Activated naive CD8-positive, alpha-beta T cell treated with anti-CD3 and anti-CD28 coated beads, Interleukin-2, amount 10 ng/mL, durations not matched to agents 7 days and 5 days (primary cell): ENCODE measurements at regions not wholly inside any gene's neighbourhood (a gene's known extent, or its start where the extent isn't known, plus 50 kb on each side); places are given as distances from the start of the nearest gene placed in this dataset.
"Not testable (repeated sequence)": the region's sequence is repeated elsewhere in the genome, so short reads cannot be mapped to it uniquely, and the experiment has no call there.

ENCODE experiments used
- ATAC-seq: fragments of 150-1000 bp; cut with Tn5 transposase; one replicate; pipeline ENCODE4 v1.10.0; 2021; ENCODE audit warnings: low read depth, moderate library complexity
- POLR2A ChIA-PET: fragments of 350-600 bp; sonication (Branson Sonifier 250); formaldehyde crosslinking; loops from one replicate; lab custom pipeline; 2021; ENCODE audit warnings: antibody characterized with exemption; lab: Charles Lee
- DNase-seq: peaks from one replicate; pipeline ENCODE4 v3.0.0; 2021
- H3K27ac Mint-ChIP-seq: one replicate; pipeline ENCODE4 v1.8.0; 2022; ENCODE audit warnings: mild to moderate bottlenecking, mixed read lengths
- H3K27me3 Mint-ChIP-seq: one replicate; pipeline ENCODE4 v1.8.0; 2022; ENCODE audit warnings: mild to moderate bottlenecking, moderate library complexity, mixed read lengths
- H3K36me3 Mint-ChIP-seq: one replicate; pipeline ENCODE4 v1.8.0; 2021; ENCODE audit warnings: mild to moderate bottlenecking, mixed read lengths
- H3K4me1 Mint-ChIP-seq: one replicate; pipeline ENCODE4 v1.8.0; 2021; ENCODE audit warnings: mixed read lengths
- H3K4me3 Mint-ChIP-seq: one replicate; pipeline ENCODE4 v1.8.0; 2022; ENCODE audit warnings: mild to moderate bottlenecking, moderate library complexity, mixed read lengths
- H3K9me3 Mint-ChIP-seq: one replicate; pipeline ENCODE4 v1.8.0; 2021; ENCODE audit warnings: mixed read lengths

- Mint-ChIP-seq H3K27me3 (no peaks in the 10 kb centered on the region), H3K36me3 (no peaks in the 10 kb centered on the region), H3K9me3 (no peaks in the 10 kb centered on the region), H3K4me3 (no peak overlapping the region), H3K27ac (no peak overlapping the region), H3K4me1 (no peaks in the 10 kb centered on the region)
- ATAC-seq (no peak), DNase-seq (no peak)
- POLR2A ChIA-PET, result no interaction called here
Measured at GRCh38 chrY:7718626-7719025, 807.1 kb upstream of the AMELY start.

- Mint-ChIP-seq H3K4me3 (no peak overlapping the region), H3K27ac (no peak overlapping the region), H3K9me3 (no peaks in the 10 kb centered on the region), H3K27me3 (no peaks in the 10 kb centered on the region), H3K4me1 (no peaks in the 10 kb centered on the region), H3K36me3 (no peaks in the 10 kb centered on the region)
- ATAC-seq (no peak), DNase-seq (no peak)
- POLR2A ChIA-PET, result no interaction called here
Measured at GRCh38 chrY:7718126-7718525, 806.6 kb upstream of the AMELY start.

GRCh38 chrY:7714426-7714825 lies 802.9 kb upstream of the AMELY start:
- no peak for DNase-seq
- no peaks in the 10 kb centered on the region for H3K9me3 Mint-ChIP-seq
- H3K4me1 Mint-ChIP-seq, result no peaks in the 10 kb centered on the region
- no peaks in the 10 kb centered on the region for H3K27me3 Mint-ChIP-seq
- POLR2A ChIA-PET, result no interaction called here
- no peak overlapping the region for H3K27ac Mint-ChIP-seq
- H3K4me3 Mint-ChIP-seq, result no peak overlapping the region
- no peaks in the 10 kb centered on the region for H3K36me3 Mint-ChIP-seq
- ATAC-seq, result no peak

- H3K27me3 Mint-ChIP-seq, H3K9me3 Mint-ChIP-seq, ATAC-seq, H3K4me1 Mint-ChIP-seq, H3K4me3 Mint-ChIP-seq, H3K36me3 Mint-ChIP-seq, POLR2A ChIA-PET, DNase-seq, H3K27ac Mint-ChIP-seq: not testable (repeated sequence)
Measured at GRCh38 chrY:7713738-7714137, 802.2 kb upstream of the AMELY start.

GRCh38 chrY:7712289-7712688 lies 800.7 kb upstream of the AMELY start:
- POLR2A ChIA-PET, result no interaction called here
- no peak for ATAC-seq
- Mint-ChIP-seq H3K4me3 (no peak overlapping the region), H3K9me3 (no peaks in the 10 kb centered on the region), H3K27ac (no peak overlapping the region), H3K4me1 (no peaks in the 10 kb centered on the region), H3K27me3 (peaks cover 2% of the 10 kb centered on the region), H3K36me3 (no peaks in the 10 kb centered on the region)
- DNase-seq, result no peak

- Mint-ChIP-seq H3K4me1 (no peaks in the 10 kb centered on the region), H3K27me3 (peaks cover 2% of the 10 kb centered on the region), H3K9me3 (no peaks in the 10 kb centered on the region), H3K4me3 (no peak overlapping the region), H3K36me3 (no peaks in the 10 kb centered on the region), H3K27ac (no peak overlapping the region)
- ATAC-seq (no peak), DNase-seq (no peak)
- POLR2A ChIA-PET, result no interaction called here
Measured at GRCh38 chrY:7703578-7704140, 792.1 kb upstream of the AMELY start.

- Mint-ChIP-seq H3K36me3 (no peaks in the 10 kb centered on the region), H3K27ac (no peak overlapping the region), H3K9me3 (no peaks in the 10 kb centered on the region), H3K4me3 (no peak overlapping the region), H3K27me3 (no peaks in the 10 kb centered on the region), H3K4me1 (no peaks in the 10 kb centered on the region)
- DNase-seq (no peak), ATAC-seq (no peak)
- POLR2A ChIA-PET, result no interaction called here
Measured at GRCh38 chrY:7702481-7702880, 790.9 kb upstream of the AMELY start.

DNA sequence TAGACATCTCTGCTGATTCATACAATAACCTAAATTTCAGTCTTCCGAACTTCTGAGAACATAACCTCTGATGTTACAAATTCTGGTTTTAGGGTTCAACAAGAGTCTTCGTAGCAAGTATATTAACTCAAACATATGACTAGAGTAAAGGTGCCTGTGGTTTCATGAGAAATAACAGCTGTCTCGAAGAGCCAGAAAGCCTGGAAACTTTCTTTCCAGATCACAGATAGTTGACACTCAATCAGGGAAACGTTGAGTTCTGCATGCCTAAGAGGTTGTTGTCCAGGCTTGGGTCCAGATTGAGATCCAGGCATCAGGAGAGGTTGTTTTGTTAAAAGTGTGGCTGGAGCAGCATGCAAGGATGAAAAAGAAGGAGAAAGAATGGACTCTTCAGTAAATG lies 790.1 kb upstream of the AMELY start:
- H3K36me3 Mint-ChIP-seq, result no peaks in the 10 kb centered on the region
- no peak overlapping the region for H3K4me3 Mint-ChIP-seq
- H3K27me3 Mint-ChIP-seq, result no peaks in the 10 kb centered on the region
- ATAC-seq (no peak), DNase-seq (no peak)
- H3K4me1 Mint-ChIP-seq, result no peaks in the 10 kb centered on the region
- POLR2A ChIA-PET, result no interaction called here
- H3K27ac Mint-ChIP-seq, result no peak overlapping the region
- no peaks in the 10 kb centered on the region for H3K9me3 Mint-ChIP-seq

GRCh38 chrY:7697506-7697905 lies 786.0 kb upstream of the AMELY start:
- Mint-ChIP-seq H3K4me1 (no peaks in the 10 kb centered on the region), H3K27ac (no peak overlapping the region), H3K9me3 (no peaks in the 10 kb centered on the region), H3K4me3 (no peak overlapping the region), H3K36me3 (no peaks in the 10 kb centered on the region), H3K27me3 (no peaks in the 10 kb centered on the region)
- POLR2A ChIA-PET, result no interaction called here
- DNase-seq (no peak), ATAC-seq (no peak)

- Mint-ChIP-seq H3K4me1 (no peaks in the 10 kb centered on the region), H3K9me3 (no peaks in the 10 kb centered on the region), H3K27ac (no peak overlapping the region), H3K27me3 (no peaks in the 10 kb centered on the region), H3K36me3 (no peaks in the 10 kb centered on the region), H3K4me3 (no peak overlapping the region)
- ATAC-seq, result no peak
- POLR2A ChIA-PET, result no interaction called here
- no peak for DNase-seq
Measured at GRCh38 chrY:7692701-7693100, 781.1 kb upstream of the AMELY start.

DNA sequence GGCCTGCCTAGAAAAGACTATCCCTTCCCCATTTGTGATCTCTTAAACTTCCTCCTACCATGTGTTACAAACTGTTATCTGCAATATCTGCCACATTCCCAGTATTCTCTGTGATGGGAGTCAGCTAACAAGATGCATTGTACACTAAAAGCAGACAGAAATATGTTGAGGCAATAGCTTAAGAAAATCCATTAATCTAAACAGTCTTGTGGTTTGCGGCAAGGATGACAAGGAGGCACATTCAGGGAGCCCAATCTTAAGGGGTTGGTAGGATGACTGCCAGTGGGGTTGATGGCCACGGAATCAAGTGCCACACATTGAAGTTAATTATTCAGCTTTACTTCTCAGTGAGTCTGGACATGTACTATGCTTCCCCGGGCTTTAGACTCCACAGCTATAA lies 775.5 kb upstream of the AMELY start:
- DNase-seq (no peak), ATAC-seq (no peak)
- no peaks in the 10 kb centered on the region for H3K36me3 Mint-ChIP-seq
- no peaks in the 10 kb centered on the region for H3K4me1 Mint-ChIP-seq
- POLR2A ChIA-PET, result no interaction called here
- H3K27me3 Mint-ChIP-seq, result peaks cover 2% of the 10 kb centered on the region
- H3K27ac Mint-ChIP-seq, result no peak overlapping the region
- no peak overlapping the region for H3K4me3 Mint-ChIP-seq
- no peaks in the 10 kb centered on the region for H3K9me3 Mint-ChIP-seq

DNA sequence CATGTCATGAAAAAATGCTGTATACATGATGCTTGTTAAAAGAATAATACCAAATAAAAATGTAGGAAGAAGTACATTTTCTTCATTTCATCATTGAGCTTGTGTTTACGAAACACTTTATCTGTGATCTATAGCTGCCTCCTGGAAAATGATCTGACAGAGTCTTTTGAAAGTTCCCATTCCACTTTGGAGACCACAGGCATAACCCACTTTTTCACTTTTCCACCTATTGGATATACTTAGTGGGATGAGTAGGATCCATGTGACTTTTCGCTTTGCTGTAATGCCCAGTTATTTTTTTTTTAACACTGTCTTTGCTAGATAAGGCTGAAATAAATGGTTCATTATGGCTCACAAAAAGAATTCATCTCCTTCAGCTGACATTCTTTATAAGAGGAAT lies 773.0 kb upstream of the AMELY start:
- POLR2A ChIA-PET, result no interaction called here
- ATAC-seq (no peak), DNase-seq (no peak)
- Mint-ChIP-seq H3K9me3 (no peaks in the 10 kb centered on the region), H3K27me3 (peaks cover 2% of the 10 kb centered on the region), H3K4me1 (no peaks in the 10 kb centered on the region), H3K4me3 (no peak overlapping the region), H3K27ac (no peak overlapping the region), H3K36me3 (no peaks in the 10 kb centered on the region)

DNA sequence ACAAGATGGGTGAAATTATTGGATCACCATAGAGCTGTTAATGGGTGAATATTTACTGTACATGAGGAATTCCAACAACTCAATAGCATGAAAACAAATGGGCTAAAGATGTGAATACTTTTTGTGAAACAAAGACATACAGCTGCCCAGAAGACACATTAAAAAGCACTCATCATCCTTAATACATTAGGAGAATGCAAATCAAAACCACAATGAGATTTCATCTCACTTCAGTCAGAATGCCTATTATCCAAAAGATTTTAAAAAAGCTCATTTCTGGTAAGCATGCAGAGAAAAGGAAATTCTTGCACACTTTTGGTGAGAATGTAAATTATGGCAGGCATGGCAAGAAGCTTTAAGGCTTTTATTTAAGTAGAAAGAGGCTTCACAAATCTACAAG lies 770.8 kb upstream of the AMELY start:
- no peak overlapping the region for H3K4me3 Mint-ChIP-seq
- no peaks in the 10 kb centered on the region for H3K36me3 Mint-ChIP-seq
- ATAC-seq, result no peak

DNA sequence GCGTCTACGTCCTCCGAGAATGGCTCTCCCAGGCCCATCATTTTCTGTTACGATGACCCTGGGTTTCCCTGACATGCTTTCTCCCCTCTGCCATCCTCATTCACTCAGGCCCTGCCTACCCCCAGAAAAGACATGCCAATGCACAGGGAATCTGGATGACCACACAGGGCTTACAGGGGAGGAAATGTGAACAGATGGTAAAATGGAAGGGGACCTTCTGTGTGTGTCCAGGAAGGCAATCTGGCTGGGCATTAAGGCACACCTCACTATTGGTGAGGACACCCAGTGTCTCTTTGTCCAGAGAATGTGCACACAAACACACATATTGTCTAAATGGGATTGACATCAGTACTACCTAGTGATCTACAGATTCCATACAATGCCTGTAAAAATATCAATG lies 769.9 kb upstream of the AMELY start:
- Mint-ChIP-seq H3K27me3 (peaks cover 2% of the 10 kb centered on the region), H3K36me3 (no peaks in the 10 kb centered on the region), H3K4me3 (no peak overlapping the region), H3K9me3 (no peaks in the 10 kb centered on the region), H3K27ac (no peak overlapping the region), H3K4me1 (no peaks in the 10 kb centered on the region)
- ATAC-seq (no peak), DNase-seq (no peak)
- POLR2A ChIA-PET, result no interaction called here

More for the DNA sequence above, 770.8 kb upstream of the AMELY start:
- Mint-ChIP-seq H3K4me1 (no peaks in the 10 kb centered on the region), H3K27ac (no peak overlapping the region), H3K27me3 (peaks cover 2% of the 10 kb centered on the region), H3K9me3 (no peaks in the 10 kb centered on the region)
- no peak for DNase-seq
- POLR2A ChIA-PET, result no interaction called here

GRCh38 chrY:7674465-7674864 lies 762.9 kb upstream of the AMELY start:
- DNase-seq, result no peak
- H3K36me3 Mint-ChIP-seq, result no peaks in the 10 kb centered on the region
- POLR2A ChIA-PET, result no interaction called here

More at GRCh38 chrY:7674465-7674864, 762.9 kb upstream of the AMELY start:
- Mint-ChIP-seq H3K27me3 (no peaks in the 10 kb centered on the region), H3K4me1 (no peaks in the 10 kb centered on the region), H3K4me3 (no peak overlapping the region), H3K27ac (no peak overlapping the region), H3K9me3 (no peaks in the 10 kb centered on the region)
- ATAC-seq, result no peak
